CD4-positive, alpha-beta T cell treated with Interleukin-21 for 1 hour (primary cell): ENCODE measurements at regions not wholly inside any gene's neighbourhood (a gene's known extent, or its start where the extent isn't known, plus 50 kb on each side); places are given as distances from the start of the nearest gene placed in this dataset.
"Not testable (repeated sequence)": the region's sequence is repeated elsewhere in the genome, so short reads cannot be mapped to it uniquely, and the experiment has no call there.

ENCODE experiments used
- DNase-seq: peaks from one replicate; pipeline ENCODE4 v3.0.0-alpha.2; 2020

DNA sequence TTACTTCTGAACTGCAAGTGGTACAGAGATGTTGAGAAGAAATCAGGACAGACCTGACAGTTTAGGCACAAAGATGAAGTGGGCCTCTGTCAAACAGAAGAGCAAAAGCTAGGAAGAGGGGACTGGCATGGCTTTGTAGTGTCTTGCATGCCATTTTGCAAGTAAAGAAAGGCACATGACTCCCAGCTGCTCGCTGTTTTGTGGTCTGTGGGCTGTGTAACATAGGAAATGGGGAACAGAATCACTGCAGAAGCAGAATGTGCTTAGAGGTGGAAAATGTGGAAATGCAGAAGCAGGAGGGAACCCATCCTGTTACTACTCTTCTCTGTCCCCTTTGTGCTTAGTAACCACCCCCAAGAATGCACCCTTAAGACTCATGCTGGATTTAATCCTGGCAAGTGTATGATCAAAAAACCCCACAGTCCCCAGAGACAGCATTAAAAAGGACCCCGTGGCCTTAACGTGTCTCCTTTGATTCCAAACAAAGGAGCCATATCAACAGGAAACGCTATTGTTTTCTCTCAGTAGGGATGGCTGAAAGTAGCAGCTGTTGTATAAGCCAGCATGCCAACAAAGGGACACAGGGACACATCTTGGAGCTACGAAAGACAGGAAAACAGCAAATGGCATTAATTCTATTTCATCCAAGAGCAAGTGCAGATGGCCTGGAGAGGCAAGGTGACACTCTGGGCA is 177.6 kb upstream of the GLRA2 start:
- no peak for DNase-seq

GRCh38 chrX:14347523-14347922 is 181.8 kb upstream of the GLRA2 start:
- DNase-seq, result no peak

DNA sequence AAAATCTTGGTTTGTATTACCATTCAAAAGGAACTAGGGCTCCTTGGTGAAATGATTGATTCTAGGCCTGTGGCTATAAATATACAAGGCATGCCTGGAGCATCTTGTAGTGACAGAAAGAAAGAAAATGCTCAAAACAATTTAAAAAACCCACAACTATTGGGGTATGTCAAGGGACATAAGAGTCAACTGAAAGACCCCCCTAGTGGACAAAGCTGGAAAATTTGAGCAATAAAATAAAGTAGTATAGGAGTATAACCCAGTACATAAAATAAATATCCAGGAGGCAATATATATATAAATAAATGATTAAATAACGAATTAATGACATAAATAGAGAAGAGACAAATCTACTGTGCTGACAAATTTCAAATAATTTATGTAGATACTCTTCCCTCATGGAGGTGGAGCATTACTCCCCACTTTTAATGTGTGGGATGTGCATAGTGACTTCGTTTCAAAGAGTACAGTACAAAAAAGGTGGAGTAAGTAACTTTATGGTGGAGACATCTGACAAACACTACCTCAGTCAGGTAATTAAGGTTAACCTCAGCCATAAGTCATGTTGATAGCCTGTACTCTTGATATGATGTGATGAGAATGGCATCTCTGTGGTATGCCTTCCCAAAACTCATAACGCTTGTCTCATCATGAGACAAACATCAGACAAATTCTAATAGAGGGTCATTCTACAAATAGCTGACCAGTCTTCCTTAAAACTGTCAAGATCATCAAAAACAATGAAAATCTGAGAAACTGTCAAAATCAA is 185.0 kb upstream of the GLRA2 start:
- no peak for DNase-seq

GRCh38 chrX:14309431-14309830 is 219.9 kb upstream of the GLRA2 start:
- no peak for DNase-seq

DNA sequence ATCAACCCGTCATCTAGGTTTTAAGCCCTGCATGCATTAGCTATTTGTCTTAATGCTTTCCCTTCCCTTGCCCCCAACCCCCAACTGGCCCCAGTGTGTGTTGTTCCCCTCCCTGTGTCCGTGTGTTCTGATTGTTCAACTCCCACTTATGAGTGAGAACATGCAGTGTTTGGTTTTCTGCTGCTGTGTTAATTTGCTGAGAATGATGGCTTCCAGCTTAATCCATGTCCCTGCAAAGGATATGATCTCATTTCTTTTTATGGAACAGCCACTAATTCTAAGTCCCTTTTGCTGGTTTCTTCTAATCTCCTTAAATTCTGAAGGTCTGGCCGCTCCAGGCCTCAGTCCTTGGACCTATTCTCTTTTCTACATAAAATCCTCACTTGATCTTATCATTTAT is 220.4 kb upstream of the GLRA2 start:
- DNase-seq, result not testable (repeated sequence)

DNA sequence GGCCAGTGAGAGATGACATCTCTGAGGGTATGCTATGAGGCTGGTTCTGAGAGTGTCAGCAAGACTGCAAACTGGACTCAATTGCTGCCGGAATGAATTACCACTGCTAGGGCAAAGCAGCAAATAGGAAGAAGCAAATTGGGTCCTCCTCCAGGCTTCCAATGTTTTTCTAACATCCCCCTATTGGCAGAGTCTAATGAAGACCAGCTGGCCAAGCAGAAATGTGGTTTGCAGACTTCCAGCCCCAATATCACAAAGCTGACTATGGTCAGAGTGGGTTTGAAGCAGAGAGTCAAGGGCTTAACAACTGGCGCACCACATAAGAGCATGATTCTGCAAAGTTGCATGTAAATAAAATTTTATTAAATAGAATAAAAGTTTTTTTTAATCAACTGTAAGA is 225.4 kb upstream of the GLRA2 start:
- no peak for DNase-seq

DNA sequence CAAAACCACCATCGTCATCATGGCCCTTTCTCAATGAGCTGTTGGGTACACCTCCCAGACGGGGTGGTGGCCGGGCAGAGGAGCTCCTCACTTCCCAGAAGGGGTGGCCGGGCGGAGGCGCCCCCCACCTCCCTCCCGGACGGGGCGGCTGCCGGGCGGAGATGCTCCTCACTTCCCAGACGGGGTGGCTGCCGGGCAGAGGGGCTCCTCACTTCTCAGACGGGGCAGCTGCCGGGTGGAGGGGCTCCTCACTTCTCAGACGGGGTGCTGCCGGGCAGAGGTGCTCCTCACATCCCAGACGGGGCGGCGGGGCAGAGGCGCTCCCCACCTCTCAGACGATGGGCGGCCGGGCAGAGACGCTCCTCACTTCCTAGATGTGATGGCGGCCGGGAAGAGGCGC is 226.8 kb upstream of the GLRA2 start:
- not testable (repeated sequence) for DNase-seq

DNA sequence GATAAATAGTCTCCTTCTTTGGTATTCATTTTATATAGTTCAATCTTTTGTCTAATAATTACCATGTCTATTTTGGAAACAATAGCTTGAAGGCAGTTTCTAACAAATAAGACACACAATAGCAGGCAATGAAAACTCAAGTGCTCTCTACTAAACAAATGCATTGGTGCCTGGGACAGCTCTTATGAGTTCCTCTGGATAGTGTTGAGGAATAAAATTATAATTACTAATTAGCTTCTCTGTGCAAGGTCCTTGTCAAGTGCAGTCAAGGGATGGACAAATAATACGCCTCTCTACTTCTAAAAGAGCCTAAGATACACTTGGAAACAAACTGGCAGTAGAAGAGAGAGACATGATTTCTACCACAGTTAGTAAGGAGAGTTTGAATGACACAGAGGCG is 229.0 kb upstream of the GLRA2 start:
- no peak for DNase-seq

GRCh38 chrX:14295426-14295825 is 233.9 kb upstream of the GLRA2 start:
- no peak for DNase-seq

DNA sequence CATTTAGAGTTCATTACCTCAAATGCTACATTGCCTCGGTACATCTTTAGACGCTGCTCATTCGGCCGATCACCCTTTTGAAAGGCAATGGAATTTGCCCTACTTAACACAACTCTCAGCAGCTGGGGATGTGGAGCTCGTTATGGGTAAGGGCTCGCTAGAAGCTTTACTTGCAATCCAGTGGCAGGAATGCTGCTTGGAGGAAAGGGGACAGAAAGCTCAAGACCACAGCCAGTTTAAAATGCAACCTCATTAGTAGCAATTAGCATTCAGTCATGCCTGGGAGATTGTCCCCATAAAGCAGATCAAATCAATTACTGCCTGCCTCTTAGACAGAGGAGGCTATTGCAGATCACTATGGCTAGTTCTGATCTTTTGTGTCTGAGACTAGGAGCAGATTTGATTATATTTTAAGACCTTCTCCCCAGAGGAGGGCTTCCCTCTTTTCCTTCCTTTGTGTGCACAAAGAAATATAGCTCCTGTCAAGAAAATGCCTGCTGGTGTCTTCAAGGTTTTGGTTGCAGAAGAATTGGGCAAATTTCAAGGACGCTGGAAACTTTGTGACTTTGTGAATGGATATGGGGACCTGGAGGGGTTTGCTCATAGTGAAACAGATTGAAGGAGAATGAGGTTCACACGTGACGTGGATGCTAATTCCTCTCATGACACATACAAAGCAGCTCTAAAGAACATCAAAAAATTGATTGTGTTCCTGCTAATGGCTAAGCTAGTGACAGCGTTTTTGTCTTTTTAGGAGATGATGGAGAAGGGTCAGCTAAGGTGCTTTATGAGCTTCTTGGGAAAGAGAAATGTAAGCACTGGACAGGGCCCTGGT is 237.5 kb upstream of the GLRA2 start:
- DNase-seq, result no peak

GRCh38 chrX:14290335-14290734 is 239.0 kb upstream of the GLRA2 start:
- no peak for DNase-seq

DNA sequence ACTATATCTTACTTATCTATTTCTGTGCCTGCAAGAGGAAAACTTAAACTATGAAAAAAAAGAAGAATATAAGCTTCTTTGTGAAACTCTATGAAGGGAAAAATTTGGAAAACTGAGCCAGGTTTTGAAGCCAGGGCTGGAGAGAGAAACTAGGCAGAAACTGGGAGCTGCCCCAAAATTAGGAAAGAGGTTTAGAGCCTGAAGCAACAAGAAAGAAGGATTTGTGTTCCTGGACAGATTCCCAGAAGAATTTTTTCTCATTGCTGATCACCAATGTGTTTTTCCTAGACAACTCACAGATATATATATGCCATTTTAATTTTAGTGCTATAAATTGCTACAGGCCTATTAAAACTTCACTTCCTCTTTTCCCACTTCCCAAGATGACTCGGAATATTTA is 245.0 kb upstream of the GEMIN8 start:
- DNase-seq, result no peak

- no peak for DNase-seq
Measured at GRCh38 chrX:14267216-14267615, 237.5 kb upstream of the GEMIN8 start.

GRCh38 chrX:14266705-14267104 is 237.0 kb upstream of the GEMIN8 start:
- no peak for DNase-seq

DNA sequence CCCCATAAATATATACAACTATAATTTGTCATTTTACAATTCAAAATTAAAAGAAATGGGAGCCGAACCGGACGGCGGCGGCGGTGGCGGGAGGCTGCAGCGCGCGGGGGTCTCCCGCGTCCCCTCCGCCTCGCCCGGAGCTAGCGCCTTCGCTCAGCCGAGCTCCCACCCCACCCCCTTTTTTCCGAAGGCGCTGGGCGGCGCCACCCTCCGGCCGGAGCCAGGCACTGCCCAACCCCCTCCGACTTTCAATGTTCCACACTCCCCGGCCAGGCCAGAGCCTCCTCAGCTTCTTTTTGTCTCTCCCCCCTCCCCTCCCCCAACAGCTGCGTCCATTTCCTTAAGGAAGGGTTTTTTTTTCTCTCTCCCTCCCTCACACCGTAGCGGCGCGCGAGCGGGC is 214.1 kb upstream of the GEMIN8 start:
- no peak for DNase-seq

- no peak for DNase-seq
Measured at GRCh38 chrX:14235004-14235403, 205.3 kb upstream of the GEMIN8 start.

DNA sequence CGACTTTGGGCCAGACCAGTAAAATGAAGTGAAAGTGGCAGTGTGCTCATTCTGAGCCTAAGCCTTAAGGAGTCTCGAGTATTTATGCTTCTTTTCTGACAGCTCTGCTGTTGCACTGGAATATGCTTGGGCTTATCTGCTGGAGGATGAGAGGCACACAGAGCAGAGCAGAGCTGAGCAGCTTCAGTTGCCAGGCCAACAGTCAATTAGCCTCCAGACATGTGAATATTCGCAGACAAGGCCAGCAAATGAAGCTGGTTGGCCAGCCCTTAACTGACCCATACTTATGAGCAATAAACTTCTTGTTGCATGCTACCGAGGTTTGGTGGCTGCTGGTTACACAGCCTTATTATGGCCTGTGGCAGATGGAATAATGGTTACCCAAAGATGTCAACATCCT is 203.0 kb upstream of the GEMIN8 start:
- no peak for DNase-seq

GRCh38 chrX:14228611-14229010 is 198.9 kb upstream of the GEMIN8 start:
- DNase-seq, result no peak

- DNase-seq, result no peak
Measured at GRCh38 chrX:14220386-14220944, 190.8 kb upstream of the GEMIN8 start.

- DNase-seq, result no peak
Measured at GRCh38 chrX:14209034-14209433, 179.3 kb upstream of the GEMIN8 start.

- DNase-seq, result no peak
Measured at GRCh38 chrX:14194711-14195110, 165.0 kb upstream of the GEMIN8 start.

GRCh38 chrX:14193547-14193946 is 163.9 kb upstream of the GEMIN8 start:
- no peak for DNase-seq

DNA sequence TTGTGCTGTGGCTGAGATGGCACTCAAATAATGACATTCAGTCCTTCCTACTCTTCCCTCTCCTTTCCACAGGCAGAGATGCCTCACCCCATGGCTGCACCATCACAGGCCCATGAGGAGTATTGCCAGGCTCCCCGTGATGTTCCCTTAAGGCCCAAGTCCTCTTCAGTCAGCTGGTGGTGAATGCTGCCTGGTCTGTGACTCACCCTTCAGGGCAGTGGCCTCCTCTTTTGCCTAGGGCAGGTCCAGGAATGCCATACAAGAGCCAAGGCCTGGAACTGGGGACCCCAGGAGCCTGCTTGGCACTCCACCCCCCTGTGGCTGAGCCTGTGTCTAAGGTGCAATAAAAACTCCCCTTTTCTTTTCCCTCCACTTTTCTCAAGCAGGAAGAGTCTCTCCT is 144.2 kb upstream of the GEMIN8 start:
- DNase-seq, result no peak

GRCh38 chrX:14164828-14165227 is 135.1 kb upstream of the GEMIN8 start:
- no peak for DNase-seq
